Neural progenitor cell (in vitro differentiated cells): ENCODE measurements at regions not wholly inside any gene's neighbourhood (a gene's known extent, or its start where the extent isn't known, plus 50 kb on each side); places are given as distances from the start of the nearest gene placed in this dataset.

Source experiments
- EZH2 ChIP-seq: fragments of 200-600 bp; sonication (generic); IDR thresholded peaks from 2 replicates; pipeline ENCODE4 v1.6.1; 2017; ENCODE audit warnings: antibody characterized with exemption, mild to moderate bottlenecking, moderate library complexity
- TF ChIP-seq, protein P1 (sequence below): fragments of 200-600 bp; sonication (generic); IDR thresholded peaks from 2 replicates; pipeline ENCODE4 v1.5.1; 2017; ENCODE audit warnings: antibody characterized with exemption, mild to moderate bottlenecking

DNA sequence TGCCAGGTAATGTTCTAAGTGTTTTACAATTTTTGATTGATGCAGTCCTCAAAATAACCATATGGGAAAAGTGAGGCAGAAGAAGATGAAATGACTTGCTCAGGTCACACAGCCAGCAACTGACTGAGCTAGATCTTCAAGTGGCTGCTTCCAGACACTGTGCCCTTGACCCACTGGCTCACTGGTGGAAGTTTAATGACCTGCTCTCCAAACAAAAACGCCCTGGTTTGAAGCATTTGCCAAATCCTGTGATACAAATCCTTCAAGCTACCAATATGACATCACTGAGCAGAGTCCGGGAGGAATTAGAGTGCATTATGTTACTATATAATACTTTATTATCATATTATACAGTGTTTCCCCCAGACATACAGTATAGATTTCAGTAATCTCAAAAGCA, 459.4 kb downstream of the GADD45G start:
- TF ChIP-seq, protein P1, sequence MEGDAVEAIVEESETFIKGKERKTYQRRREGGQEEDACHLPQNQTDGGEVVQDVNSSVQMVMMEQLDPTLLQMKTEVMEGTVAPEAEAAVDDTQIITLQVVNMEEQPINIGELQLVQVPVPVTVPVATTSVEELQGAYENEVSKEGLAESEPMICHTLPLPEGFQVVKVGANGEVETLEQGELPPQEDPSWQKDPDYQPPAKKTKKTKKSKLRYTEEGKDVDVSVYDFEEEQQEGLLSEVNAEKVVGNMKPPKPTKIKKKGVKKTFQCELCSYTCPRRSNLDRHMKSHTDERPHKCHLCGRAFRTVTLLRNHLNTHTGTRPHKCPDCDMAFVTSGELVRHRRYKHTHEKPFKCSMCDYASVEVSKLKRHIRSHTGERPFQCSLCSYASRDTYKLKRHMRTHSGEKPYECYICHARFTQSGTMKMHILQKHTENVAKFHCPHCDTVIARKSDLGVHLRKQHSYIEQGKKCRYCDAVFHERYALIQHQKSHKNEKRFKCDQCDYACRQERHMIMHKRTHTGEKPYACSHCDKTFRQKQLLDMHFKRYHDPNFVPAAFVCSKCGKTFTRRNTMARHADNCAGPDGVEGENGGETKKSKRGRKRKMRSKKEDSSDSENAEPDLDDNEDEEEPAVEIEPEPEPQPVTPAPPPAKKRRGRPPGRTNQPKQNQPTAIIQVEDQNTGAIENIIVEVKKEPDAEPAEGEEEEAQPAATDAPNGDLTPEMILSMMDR = no peak
- TF ChIP-seq EZH2 = no peak
